IPS-18c (cell line): ENCODE measurements at regions not wholly inside any gene's neighbourhood (a gene's known extent, or its start where the extent isn't known, plus 50 kb on each side); places are given as distances from the start of the nearest gene placed in this dataset.

ENCODE experiments used
- H3K4me3 ChIP-seq: 2 replicates; pipeline ENCODE4 v1.7.0; 2013; ENCODE audit warnings: low read depth, mild to moderate bottlenecking, low read length, moderate library complexity; ENCODE audit not compliant: insufficient read depth
- H3K9me3 ChIP-seq: one replicate; pipeline ENCODE4 v1.6.1; 2013; ENCODE audit warnings: mild to moderate bottlenecking, low read length, moderate library complexity; ENCODE audit not compliant: control insufficient read depth, insufficient read depth

DNA sequence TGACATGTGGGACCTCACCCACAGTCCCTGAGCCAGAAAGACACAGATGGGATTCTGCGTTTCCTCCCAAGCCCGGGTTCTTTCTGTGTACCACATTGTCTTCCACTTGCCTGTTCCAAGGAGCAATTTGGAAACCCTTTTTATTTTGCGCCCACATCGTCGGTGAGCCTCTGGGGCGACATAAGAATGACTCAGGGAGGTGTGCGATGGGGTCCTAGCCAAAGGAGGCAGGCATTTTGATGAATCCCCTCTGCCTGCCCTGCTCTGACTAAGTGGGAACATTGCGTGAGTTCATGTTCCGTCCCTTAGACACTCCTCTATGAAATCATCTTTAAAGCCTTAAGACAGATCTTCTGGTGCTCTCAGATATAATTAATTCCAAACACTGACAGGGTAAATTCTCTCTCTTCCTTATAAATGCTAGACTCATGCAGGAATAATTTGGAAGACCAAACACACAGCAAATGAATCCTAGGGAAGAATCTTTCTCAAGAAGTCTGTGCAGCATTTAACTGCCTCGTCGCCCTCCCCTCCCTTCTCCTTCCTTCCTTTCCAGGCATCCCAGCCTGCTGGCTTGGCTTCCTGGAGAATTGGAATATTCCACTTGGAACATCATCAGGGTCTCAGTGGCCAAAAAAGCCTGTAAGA lies 52.7 kb upstream of the FOXF1 start:
- Histone ChIP-seq H3K4me3 (no peak overlapping the region), H3K9me3 (no peaks in the 10 kb centered on the region)

DNA sequence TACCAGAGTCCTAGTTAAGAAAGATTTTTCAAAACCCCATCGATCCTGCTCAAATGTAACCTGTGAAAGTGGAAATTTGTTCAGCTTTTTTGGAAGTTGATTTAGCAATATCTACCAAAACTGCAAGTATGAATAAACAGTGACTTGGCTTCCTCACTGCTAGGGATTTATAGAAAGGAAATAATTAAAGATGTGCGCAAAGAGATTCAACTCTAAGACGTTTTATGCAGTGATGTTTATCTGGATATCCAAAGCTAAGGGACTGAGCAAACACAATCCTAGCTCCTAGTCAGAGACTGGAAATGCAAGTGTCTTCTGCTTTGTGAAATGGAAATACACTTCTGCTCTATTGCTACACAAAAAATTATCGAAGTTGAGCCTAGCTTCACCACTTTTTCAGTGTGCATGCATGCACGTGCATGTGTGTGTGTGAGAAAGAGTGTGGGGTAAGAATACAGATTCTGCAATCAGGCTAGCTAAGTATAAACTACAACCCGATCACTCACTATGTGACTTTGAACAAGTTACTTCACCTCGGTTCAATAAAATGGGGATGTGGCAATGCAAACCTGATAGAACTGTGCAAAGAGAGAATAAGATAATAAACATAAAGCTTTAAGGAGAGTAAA lies 52.1 kb upstream of the FOXF1 start:
- no peaks in the 10 kb centered on the region for H3K9me3 ChIP-seq

DNA sequence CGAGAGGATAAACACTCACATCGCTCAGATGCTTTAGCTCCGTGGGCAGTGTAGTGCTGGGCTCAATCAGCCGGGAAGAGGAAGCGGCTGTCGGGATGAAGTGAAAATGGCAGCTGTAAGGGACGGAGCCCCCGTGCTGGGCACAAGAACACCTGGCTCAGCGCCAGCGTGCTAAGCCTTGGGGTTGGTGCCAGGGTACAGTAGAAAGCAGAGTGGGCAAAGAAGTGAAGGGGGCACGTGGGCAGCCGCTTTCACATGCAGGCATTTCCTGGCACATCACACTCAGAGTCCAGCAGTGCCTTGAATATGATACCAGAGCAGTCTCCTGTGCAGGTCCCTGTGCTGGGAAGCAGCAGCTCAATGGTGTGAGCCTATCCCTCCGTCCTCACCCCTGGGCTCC lies 51.1 kb upstream of the FOXF1 start:
- Histone ChIP-seq H3K9me3 (no peaks in the 10 kb centered on the region), H3K4me3 (no peak overlapping the region)

More for the DNA sequence above, 52.1 kb upstream of the FOXF1 start:
- no peak overlapping the region for H3K4me3 ChIP-seq
